Progenitor cell of endocrine pancreas (in vitro differentiated cells): ENCODE measurements at regions not wholly inside any gene's neighbourhood (a gene's known extent, or its start where the extent isn't known, plus 50 kb on each side); places are given as distances from the start of the nearest gene placed in this dataset.

ENCODE experiments used
- DNase-seq: peaks from one replicate; pipeline ENCODE4 v3.0.0; 2021; ENCODE audit warnings: low spot score; ENCODE audit not compliant: unreplicated experiment
- H3K27ac Mint-ChIP-seq: 2 replicates; pipeline ENCODE4 v1.8.0; 2021; ENCODE audit warnings: mild to moderate bottlenecking, moderate library complexity, mixed read lengths
- H3K27me3 Mint-ChIP-seq: 2 replicates; pipeline ENCODE4 v1.8.0; 2021; ENCODE audit warnings: mixed read lengths
- H3K36me3 Mint-ChIP-seq: 2 replicates; pipeline ENCODE4 v1.8.0; 2022; ENCODE audit warnings: mixed read lengths; ENCODE audit not compliant: insufficient read depth
- H3K4me1 Mint-ChIP-seq: 2 replicates; pipeline ENCODE4 v1.8.0; 2021; ENCODE audit warnings: low read depth, mixed read lengths
- H3K4me3 Mint-ChIP-seq: 2 replicates; pipeline ENCODE4 v1.8.0; 2021; ENCODE audit warnings: low read depth, mild to moderate bottlenecking, moderate library complexity, mixed read lengths
- H3K9me3 Mint-ChIP-seq: 2 replicates; pipeline ENCODE4 v1.8.0; 2021; ENCODE audit warnings: low read depth, mixed read lengths
- CTCF ChIP-seq: fragments of 200-600 bp; sonication (generic); IDR thresholded peaks from one replicate; pipeline ENCODE4 v1.5.0; 2021; ENCODE audit warnings: antibody characterized with exemption, mild to moderate bottlenecking; ENCODE audit not compliant: unreplicated experiment

- no peak for DNase-seq
- TF ChIP-seq CTCF, result no peak
- no peak overlapping the region for H3K27ac Mint-ChIP-seq
- H3K36me3 Mint-ChIP-seq, result peaks cover 3% of the 10 kb centered on the region
- no peak overlapping the region for H3K4me3 Mint-ChIP-seq
- peaks cover 51% of the 10 kb centered on the region for H3K4me1 Mint-ChIP-seq
- H3K27me3 Mint-ChIP-seq, result no peaks in the 10 kb centered on the region
- peaks cover 2% of the 10 kb centered on the region for H3K9me3 Mint-ChIP-seq
Observed at GRCh38 chr7:7102906-7103305, 79.4 kb upstream of the C1GALT1 start.

- Mint-ChIP-seq H3K4me1 (peaks cover 46% of the 10 kb centered on the region), H3K36me3 (peaks cover 3% of the 10 kb centered on the region), H3K27ac (peak overlapping the region; percentile 89), H3K4me3 (no peak overlapping the region), H3K27me3 (no peaks in the 10 kb centered on the region), H3K9me3 (peaks cover 2% of the 10 kb centered on the region)
- no peak for DNase-seq
- peak; percentile 62 for TF ChIP-seq CTCF
Observed at GRCh38 chr7:7103343-7104313, 78.7 kb upstream of the C1GALT1 start.

GRCh38 chr7:7104314-7104698 lies 78.0 kb upstream of the C1GALT1 start:
- no peak for TF ChIP-seq CTCF
- H3K4me3 Mint-ChIP-seq, result no peak overlapping the region
- peaks cover 4% of the 10 kb centered on the region for H3K36me3 Mint-ChIP-seq
- no peaks in the 10 kb centered on the region for H3K27me3 Mint-ChIP-seq
- DNase-seq, result no peak
- H3K9me3 Mint-ChIP-seq, result peaks cover 2% of the 10 kb centered on the region
- H3K27ac Mint-ChIP-seq, result peak overlapping the region; percentile 89
- H3K4me1 Mint-ChIP-seq, result peaks cover 40% of the 10 kb centered on the region

- Mint-ChIP-seq H3K9me3 (peaks cover 2% of the 10 kb centered on the region), H3K27ac (no peak overlapping the region), H3K4me3 (no peak overlapping the region), H3K27me3 (no peaks in the 10 kb centered on the region), H3K36me3 (peaks cover 6% of the 10 kb centered on the region), H3K4me1 (peaks cover 39% of the 10 kb centered on the region)
- TF ChIP-seq CTCF, result no peak
- DNase-seq, result no peak
Observed at GRCh38 chr7:7104971-7105370, 77.4 kb upstream of the C1GALT1 start.

- Mint-ChIP-seq H3K27ac (no peak overlapping the region), H3K36me3 (peaks cover 6% of the 10 kb centered on the region), H3K27me3 (no peaks in the 10 kb centered on the region), H3K9me3 (peaks cover 2% of the 10 kb centered on the region), H3K4me3 (no peak overlapping the region), H3K4me1 (peaks cover 36% of the 10 kb centered on the region)
- no peak for TF ChIP-seq CTCF
- no peak for DNase-seq
Observed at GRCh38 chr7:7105800-7106582, 76.4 kb upstream of the C1GALT1 start.
